PC-9 (cell line): ENCODE measurements at regions not wholly inside any gene's neighbourhood (a gene's known extent, or its start where the extent isn't known, plus 50 kb on each side); places are given as distances from the start of the nearest gene placed in this dataset.

Source experiments
- BruUV-seq: library from RNA; stranded (reverse); fragments of 400-500 nt; replicated peaks from 2 replicates; lab custom pipeline; 2021; lab: Mats Ljungman, UMichigan
- CTCF ChIA-PET: fragments of 300-600 bp; sonication (Branson Sonifier 250); formaldehyde crosslinking; loops from one replicate; lab custom pipeline; 2022; ENCODE audit warnings: antibody characterized with exemption; lab: Charles Lee
- POLR2A ChIA-PET: fragments of 300-600 bp; sonication (Branson Sonifier 250); formaldehyde crosslinking; loops from one replicate; lab custom pipeline; 2022; ENCODE audit warnings: antibody characterized with exemption; ENCODE audit not compliant: unreplicated experiment; lab: Charles Lee
- DNase-seq, 2 experiments: peaks; one replicate each; pipeline versions ENCODE4 v3.0.0 to v3.0.0-alpha.2; 2015 to 2022; ENCODE audit warnings: mixed read lengths in 1 of 2
- H2AFZ ChIP-seq: fragments of 200-600 bp; sonication (generic); 2 replicates; pipeline ENCODE4 v1.8.1; 2017; ENCODE audit warnings: antibody characterized with exemption
- H3F3A ChIP-seq: fragments of 200-600 bp; sonication (generic); 2 replicates; pipeline ENCODE4 v1.8.1; 2017; ENCODE audit warnings: antibody characterized with exemption, mild to moderate bottlenecking, low read depth; ENCODE audit not compliant: insufficient read depth
- H3K27ac ChIP-seq: fragments of 200-600 bp; sonication (generic); 2 replicates; pipeline ENCODE4 v1.6.1; 2016; ENCODE audit warnings: mixed run types
- H3K27me3 ChIP-seq: fragments of 200-600 bp; sonication (generic); 2 replicates; pipeline ENCODE4 v1.6.1; 2016; ENCODE audit warnings: low read depth, mixed run types; ENCODE audit not compliant: insufficient read depth
- H3K36me3 ChIP-seq: fragments of 200-600 bp; sonication (generic); 2 replicates; pipeline ENCODE4 v1.6.1; 2016; ENCODE audit warnings: low read depth, mixed run types
- H3K4me1 ChIP-seq: fragments of 200-600 bp; sonication (generic); replicated peaks from 2 replicates; pipeline ENCODE4 v1.6.1; 2016; ENCODE audit warnings: mixed run types; ENCODE audit not compliant: insufficient read depth
- H3K4me2 ChIP-seq: fragments of 200-600 bp; sonication (generic); 2 replicates; pipeline ENCODE4 v1.6.1; 2017; ENCODE audit warnings: mixed run types
- H3K4me3 ChIP-seq: fragments of 200-600 bp; sonication (generic); 2 replicates; pipeline ENCODE4 v1.6.1; 2016; ENCODE audit warnings: mixed run types
- H3K79me2 ChIP-seq: fragments of 200-600 bp; sonication (generic); 2 replicates; pipeline ENCODE4 v1.6.1; 2017; ENCODE audit warnings: low read depth, mixed run types
- H3K9me2 ChIP-seq: fragments of 200-600 bp; sonication (generic); 2 replicates; pipeline ENCODE4 v1.8.1; 2017; ENCODE audit warnings: mild to moderate bottlenecking; ENCODE audit not compliant: insufficient read depth
- H3K9me3 ChIP-seq: fragments of 200-600 bp; sonication (generic); 2 replicates; pipeline ENCODE4 v1.8.1; 2016; ENCODE audit warnings: low read depth; ENCODE audit not compliant: insufficient read depth
- H4K20me1 ChIP-seq: fragments of 200-600 bp; sonication (generic); 2 replicates; pipeline ENCODE4 v1.8.1; 2017; ENCODE audit not compliant: insufficient read depth
- EZH2 ChIP-seq: fragments of 200-600 bp; sonication (generic); IDR thresholded peaks from 2 replicates; pipeline ENCODE4 v1.8.0; 2017; ENCODE audit warnings: antibody characterized with exemption, low read depth
- intact Hi-C: fragments of 100-400 bp; cut with micrococcal nuclease; formaldehyde crosslinking; loops from one replicate; pipeline ENCODE4 v1.10.0; 2022; ENCODE audit not compliant: unreplicated experiment
- TF ChIP-seq, protein P1 (sequence below): fragments of 200-600 bp; sonication (generic); conservative IDR thresholded peaks from 2 replicates; pipeline ENCODE4 v1.6.1; 2017; ENCODE audit warnings: mixed run types, antibody characterized with exemption, mild to moderate bottlenecking, moderate library complexity

DNA sequence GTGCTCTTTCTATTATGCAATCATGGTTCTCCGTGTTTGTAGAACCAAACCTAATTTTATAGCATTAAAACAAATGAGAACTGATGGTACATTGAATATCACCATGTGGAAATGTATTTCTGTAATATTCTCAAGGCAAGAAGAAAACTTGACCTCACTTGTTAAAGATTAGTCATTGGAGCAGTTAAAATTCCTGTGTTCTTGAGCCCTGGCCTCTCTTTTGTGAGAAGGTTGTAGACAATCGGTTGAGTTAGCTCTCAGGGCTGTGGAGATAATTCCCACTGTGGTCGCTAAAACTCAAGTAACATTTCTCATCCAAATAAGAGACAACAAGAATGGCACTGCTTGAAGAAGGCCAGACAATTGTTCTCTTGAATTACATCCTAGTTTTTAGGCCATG, 216.0 kb upstream of the KLF4 start:
- DNase-seq = no peak
- H3K4me1 ChIP-seq = peaks cover 1% of the 10 kb centered on the region; the same call in 1 of the 2 replicates
- no peaks in the 10 kb centered on the region for H3K79me2 ChIP-seq
- no peak overlapping the region for H3K4me2 ChIP-seq
- no peaks in the 10 kb centered on the region; the same call in 1 of the 2 replicates for H3F3A ChIP-seq
- no peaks in the 10 kb centered on the region for H4K20me1 ChIP-seq
- no TSS peak for BruUV-seq
- H3K4me3 ChIP-seq = no peak overlapping the region
- H3K9me3 ChIP-seq = no peaks in the 10 kb centered on the region
- ChIA-PET POLR2A (no interaction called here), CTCF (no interaction called here)
- H2AFZ ChIP-seq = no peak overlapping the region
- no peak overlapping the region for H3K27ac ChIP-seq
- H3K36me3 ChIP-seq = no peaks in the 10 kb centered on the region
- H3K27me3 ChIP-seq = no peaks in the 10 kb centered on the region
- intact Hi-C loops = no loop called here
- no peak for TF ChIP-seq EZH2
- TF ChIP-seq, protein P1, sequence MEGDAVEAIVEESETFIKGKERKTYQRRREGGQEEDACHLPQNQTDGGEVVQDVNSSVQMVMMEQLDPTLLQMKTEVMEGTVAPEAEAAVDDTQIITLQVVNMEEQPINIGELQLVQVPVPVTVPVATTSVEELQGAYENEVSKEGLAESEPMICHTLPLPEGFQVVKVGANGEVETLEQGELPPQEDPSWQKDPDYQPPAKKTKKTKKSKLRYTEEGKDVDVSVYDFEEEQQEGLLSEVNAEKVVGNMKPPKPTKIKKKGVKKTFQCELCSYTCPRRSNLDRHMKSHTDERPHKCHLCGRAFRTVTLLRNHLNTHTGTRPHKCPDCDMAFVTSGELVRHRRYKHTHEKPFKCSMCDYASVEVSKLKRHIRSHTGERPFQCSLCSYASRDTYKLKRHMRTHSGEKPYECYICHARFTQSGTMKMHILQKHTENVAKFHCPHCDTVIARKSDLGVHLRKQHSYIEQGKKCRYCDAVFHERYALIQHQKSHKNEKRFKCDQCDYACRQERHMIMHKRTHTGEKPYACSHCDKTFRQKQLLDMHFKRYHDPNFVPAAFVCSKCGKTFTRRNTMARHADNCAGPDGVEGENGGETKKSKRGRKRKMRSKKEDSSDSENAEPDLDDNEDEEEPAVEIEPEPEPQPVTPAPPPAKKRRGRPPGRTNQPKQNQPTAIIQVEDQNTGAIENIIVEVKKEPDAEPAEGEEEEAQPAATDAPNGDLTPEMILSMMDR = no peak
- H3K9me2 ChIP-seq = no peaks in the 10 kb centered on the region

GRCh38 chr9:107704774-107705173, 215.2 kb upstream of the KLF4 start:
- no peaks in the 10 kb centered on the region for H3K4me1 ChIP-seq
- TF ChIP-seq EZH2 = no peak
- TF ChIP-seq, protein P1 = no peak
- CTCF ChIA-PET = no interaction called here
- no peak overlapping the region for H2AFZ ChIP-seq
- no peaks in the 10 kb centered on the region for H4K20me1 ChIP-seq
- no peaks in the 10 kb centered on the region for H3K9me3 ChIP-seq
- POLR2A ChIA-PET = no interaction called here
- H3K27me3 ChIP-seq = no peaks in the 10 kb centered on the region
- H3K36me3 ChIP-seq = no peaks in the 10 kb centered on the region
- intact Hi-C loops = no loop called here
- no peak overlapping the region for H3K4me2 ChIP-seq
- BruUV-seq = no TSS peak
- H3K79me2 ChIP-seq = no peaks in the 10 kb centered on the region
- H3K9me2 ChIP-seq = no peaks in the 10 kb centered on the region
- no peak for DNase-seq
- no peaks in the 10 kb centered on the region for H3F3A ChIP-seq
- no peak overlapping the region for H3K4me3 ChIP-seq
- H3K27ac ChIP-seq = no peak overlapping the region

DNA sequence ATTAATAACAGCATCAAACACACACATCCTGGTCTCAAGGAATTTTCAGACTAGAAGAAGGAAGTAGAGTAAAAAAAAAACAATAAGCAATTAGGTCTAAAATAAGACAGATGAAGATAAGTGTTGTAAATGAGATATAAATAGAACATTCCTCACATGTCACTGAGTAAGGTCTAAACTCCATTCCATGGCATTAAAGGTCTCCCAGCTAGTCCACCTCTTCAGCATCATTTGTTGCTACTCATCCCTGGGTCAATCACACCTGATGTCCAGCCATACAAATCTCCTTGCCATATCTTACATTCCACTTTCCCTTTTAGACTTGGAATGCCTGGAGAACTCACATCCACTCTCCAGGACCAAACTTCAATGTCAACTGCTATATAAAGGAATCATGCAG, 214.1 kb upstream of the KLF4 start:
- ChIA-PET POLR2A (no interaction called here), CTCF (interaction anchor here (0.6 kb wide), 1 partner anchor 1257 kb away, joined by 3 read pairs; no protein-coding TSS in a partner anchor)
- H3K27me3 ChIP-seq = no peaks in the 10 kb centered on the region
- no peaks in the 10 kb centered on the region for H4K20me1 ChIP-seq
- no peak overlapping the region for H3K27ac ChIP-seq
- no peaks in the 10 kb centered on the region for H3K9me3 ChIP-seq
- H3K4me2 ChIP-seq = no peak overlapping the region
- no peak overlapping the region for H3K4me3 ChIP-seq
- H2AFZ ChIP-seq = no peak overlapping the region
- no peaks in the 10 kb centered on the region for H3K36me3 ChIP-seq
- H3K9me2 ChIP-seq = no peaks in the 10 kb centered on the region
- BruUV-seq = no TSS peak
- TF ChIP-seq, protein P1 = no peak
- no peak for TF ChIP-seq EZH2
- H3K4me1 ChIP-seq = no peaks in the 10 kb centered on the region
- intact Hi-C loops = no loop called here
- H3F3A ChIP-seq = no peaks in the 10 kb centered on the region
- no peak for DNase-seq
- no peaks in the 10 kb centered on the region for H3K79me2 ChIP-seq
